Neuronal stem cell (in vitro differentiated cells): ENCODE measurements at regions not wholly inside any gene's neighbourhood (a gene's known extent, or its start where the extent isn't known, plus 50 kb on each side); places are given as distances from the start of the nearest gene placed in this dataset.

Experiments
- DNase-seq: peaks from one replicate; pipeline ENCODE4 v3.0.0-alpha.2; 2013; ENCODE audit warnings: low spot score
- H2AFZ ChIP-seq: one replicate; pipeline ENCODE4 v1.6.1; 2013; ENCODE audit warnings: mild to moderate bottlenecking, low read length, inconsistent platforms
- H2AK5ac ChIP-seq: 2 replicates; pipeline ENCODE4 v1.6.1; 2013; ENCODE audit warnings: low read depth, mild to moderate bottlenecking, inconsistent platforms, low read length, moderate library complexity, mixed read lengths
- H2BK120ac ChIP-seq: 2 replicates; pipeline ENCODE4 v1.6.1; 2013; ENCODE audit warnings: low read depth, mild to moderate bottlenecking, inconsistent platforms, low read length, moderate library complexity, mixed read lengths
- H2BK12ac ChIP-seq: one replicate; pipeline ENCODE4 v1.6.1; 2013; ENCODE audit warnings: low read length, inconsistent platforms
- H2BK15ac ChIP-seq: 2 replicates; pipeline ENCODE4 v1.6.1; 2013; ENCODE audit warnings: mild to moderate bottlenecking, low read length, inconsistent platforms, mixed read lengths
- H2BK5ac ChIP-seq: one replicate; pipeline ENCODE4 v1.6.1; 2013; ENCODE audit warnings: inconsistent platforms, mild to moderate bottlenecking, low read length, moderate library complexity
- H3K14ac ChIP-seq: one replicate; pipeline ENCODE4 v1.6.1; 2013; ENCODE audit warnings: low read length, inconsistent platforms
- H3K18ac ChIP-seq: 2 replicates; pipeline ENCODE4 v1.6.1; 2013; ENCODE audit warnings: low read length, inconsistent platforms
- H3K23ac ChIP-seq: 2 replicates; pipeline ENCODE4 v1.6.1; 2013; ENCODE audit warnings: low read depth, mild to moderate bottlenecking, mixed read lengths, low read length, inconsistent platforms; ENCODE audit not compliant: poor library complexity
- H3K27ac ChIP-seq: replicated peaks from 3 replicates; pipeline ENCODE4 v1.5.1; 2013; ENCODE audit warnings: low read length, inconsistent platforms
- H3K27me3 ChIP-seq, 3 experiments: 2 replicates each; pipeline ENCODE4 v1.6.1; 2013; ENCODE audit warnings: low read length in 3 of 3, mild to moderate bottlenecking in 2 of 3, inconsistent platforms in 1 of 3, low read depth in 1 of 3, mixed read lengths in 1 of 3, moderate library complexity in 1 of 3; ENCODE audit not compliant: control insufficient read depth in 3 of 3, insufficient read depth in 3 of 3
- H3K36me3 ChIP-seq, 2 donors: replicated peaks in 1 of 2; 2 replicates each; pipeline ENCODE4 v1.6.1; 2013; ENCODE audit warnings: low read length in 2 of 2; ENCODE audit not compliant: control insufficient read depth in 2 of 2, insufficient read depth in 2 of 2
- H3K4ac ChIP-seq: 2 replicates; pipeline ENCODE4 v1.6.1; 2013; ENCODE audit warnings: inconsistent platforms, mild to moderate bottlenecking, low read length, moderate library complexity
- H3K4me1 ChIP-seq, 2 donors: 1 replicate in 1 of 2; 2 replicates in 1 of 2; pipeline ENCODE4 v1.6.1; 2013; ENCODE audit warnings: low read length in 2 of 2, low read depth in 1 of 2; ENCODE audit not compliant: control insufficient read depth in 2 of 2, insufficient read depth in 1 of 2
- H3K4me2 ChIP-seq: one replicate; pipeline ENCODE4 v1.6.1; 2013; ENCODE audit warnings: mild to moderate bottlenecking, low read length, inconsistent platforms; ENCODE audit not compliant: insufficient read depth, poor library complexity, severe bottlenecking
- H3K4me3 ChIP-seq, 2 donors: 2 replicates each; pipeline ENCODE4 v1.5.1; 2013; ENCODE audit warnings: low read length in 2 of 2, mild to moderate bottlenecking in 2 of 2, inconsistent platforms in 1 of 2, moderate library complexity in 1 of 2
- H3K79me1 ChIP-seq: one replicate; pipeline ENCODE4 v1.6.1; 2013; ENCODE audit warnings: low read depth, mild to moderate bottlenecking, inconsistent platforms, low read length, moderate library complexity
- H3K9ac ChIP-seq: one replicate; pipeline ENCODE4 v1.6.1; 2013; ENCODE audit warnings: mild to moderate bottlenecking, low read depth, low read length, inconsistent platforms; ENCODE audit not compliant: poor library complexity
- H3K9me3 ChIP-seq, 2 donors: replicated peaks in 1 of 2; 2 replicates each; pipeline versions ENCODE3 to v1.6.1; 2013; ENCODE audit warnings: low read length in 2 of 2, mild to moderate bottlenecking in 2 of 2, inconsistent platforms in 1 of 2, low read depth in 1 of 2, mixed read lengths in 1 of 2, moderate library complexity in 1 of 2; ENCODE audit not compliant: control insufficient read depth in 2 of 2, insufficient read depth in 1 of 2
- H4K8ac ChIP-seq: one replicate; pipeline ENCODE4 v1.6.1; 2013; ENCODE audit warnings: low read depth, mild to moderate bottlenecking, inconsistent platforms, low read length, moderate library complexity
- H4K91ac ChIP-seq: one replicate; pipeline ENCODE4 v1.6.1; 2013; ENCODE audit warnings: low read length, low read depth, mild to moderate bottlenecking, inconsistent platforms; ENCODE audit not compliant: poor library complexity
- WGBS, 2 donors: extraction: QIAGEN DNeasy Blood & Tissue Kit; methylation state at CpG; one replicate each; pipeline ENCODE4 v1.1.7; 2013; ENCODE audit warnings: missing lambda C conversion rate in 2 of 2, mixed read lengths in 1 of 2; ENCODE audit not compliant: insufficient read length in 2 of 2, insufficient replicate concordance in 1 of 2; ENCODE audit errors: extremely low coverage in 2 of 2; 5-methylcytosine and 5-hydroxymethylcytosine counted together

DNA sequence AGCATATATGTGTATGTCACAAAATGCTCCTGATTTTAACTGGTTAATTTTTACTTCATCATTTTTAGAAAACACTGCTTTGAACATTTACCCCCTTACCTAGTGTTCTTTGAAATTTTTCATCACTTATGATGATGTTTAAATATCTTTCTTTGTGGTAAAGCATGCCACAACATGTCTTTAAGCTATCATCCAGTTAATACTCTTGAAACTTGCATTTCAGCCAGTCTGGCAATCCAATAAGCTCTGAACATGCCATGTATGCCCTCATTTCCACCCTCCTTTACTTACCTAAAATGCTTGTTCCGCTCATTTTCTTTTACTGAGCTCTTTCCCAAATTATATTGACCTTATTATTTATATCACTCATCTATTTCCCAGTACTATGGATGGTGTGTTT is 581.2 kb downstream of the RAPGEF2 start:
- H4K91ac ChIP-seq: no peak overlapping the region
- H2BK120ac ChIP-seq: no peak overlapping the region
- H3K9ac ChIP-seq: no peak overlapping the region
- H3K27ac ChIP-seq: no peak overlapping the region
- no peak overlapping the region for H2AFZ ChIP-seq
- H3K23ac ChIP-seq: no peak overlapping the region
- WGBS, 2 donors: no CpG with 5 or more reads among the region's 1 CpG
- no peak overlapping the region for H4K8ac ChIP-seq
- no peak overlapping the region for H3K14ac ChIP-seq
- peaks cover 7 to 23% of the 10 kb centered on the region in 2 donors for H3K4me1 ChIP-seq
- no peaks in the 10 kb centered on the region for H3K27me3 ChIP-seq
- H3K9me3 ChIP-seq: no peaks in the 10 kb centered on the region
- H3K4me2 ChIP-seq: no peak overlapping the region
- H3K36me3 ChIP-seq: no peaks in the 10 kb centered on the region
- H3K18ac ChIP-seq: no peak overlapping the region
- no peaks in the 10 kb centered on the region for H3K79me1 ChIP-seq
- no peak overlapping the region for H3K4me3 ChIP-seq
- H2BK15ac ChIP-seq: no peak overlapping the region
- H2BK5ac ChIP-seq: no peak overlapping the region
- no peak overlapping the region for H2BK12ac ChIP-seq
- H3K4ac ChIP-seq: no peak overlapping the region
- DNase-seq: no peak
- no peak overlapping the region for H2AK5ac ChIP-seq

DNA sequence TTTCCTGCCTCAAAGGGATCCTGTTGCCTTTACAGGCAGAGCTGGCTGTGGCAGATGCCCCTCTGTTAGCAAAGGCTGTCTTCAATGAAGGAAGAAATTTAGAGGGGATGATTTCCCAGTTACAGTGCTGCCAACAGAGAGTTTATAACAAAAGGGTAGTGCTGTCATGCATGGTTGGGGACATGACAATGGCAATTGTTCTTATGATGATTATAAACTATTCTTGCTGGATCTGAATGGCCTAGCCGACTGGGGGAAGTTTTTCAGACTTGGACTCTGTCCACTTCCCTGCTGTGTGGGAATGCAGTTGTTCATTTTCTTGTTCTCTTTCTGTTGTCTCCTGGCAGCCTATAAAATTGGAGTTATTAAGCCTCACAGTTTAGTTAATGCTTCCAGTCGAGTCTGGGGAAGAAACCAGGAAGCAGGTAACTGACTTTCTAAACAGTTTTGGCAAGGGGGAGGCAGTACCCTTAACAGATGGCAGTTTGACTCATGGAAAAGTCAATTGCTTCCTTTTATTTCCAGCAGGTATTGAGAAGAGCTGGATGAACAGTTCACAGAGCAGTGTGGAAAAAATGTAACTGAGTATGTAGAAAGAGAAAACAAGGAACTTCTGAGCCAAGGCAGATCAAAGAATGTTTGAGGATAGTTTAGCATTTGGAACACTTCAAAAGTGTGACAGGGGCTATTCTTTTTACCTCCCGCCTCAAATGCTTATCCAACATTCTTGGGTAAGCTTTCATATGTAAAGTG is 582.6 kb downstream of the RAPGEF2 start:
- Histone ChIP-seq H3K4me3 (no peak overlapping the region), H2BK12ac (no peak overlapping the region), H3K23ac (no peak overlapping the region), H4K8ac (no peak overlapping the region), H3K14ac (no peak overlapping the region), H3K9ac (no peak overlapping the region), H3K27ac (no peak overlapping the region), H4K91ac (no peak overlapping the region), H3K79me1 (no peaks in the 10 kb centered on the region), H2BK5ac (no peak overlapping the region), H2BK15ac (no peak overlapping the region), H3K4me2 (no peak overlapping the region), H3K18ac (no peak overlapping the region), H3K4ac (no peak overlapping the region), H2AK5ac (no peak overlapping the region), H2AFZ (no peak overlapping the region), H3K27me3 (no peaks in the 10 kb centered on the region), H3K36me3 (no peaks in the 10 kb centered on the region), H2BK120ac (no peak overlapping the region), H3K4me1 (peaks cover 6 to 23% of the 10 kb centered on the region in 2 donors), H3K9me3 (no peaks in the 10 kb centered on the region)
- DNase-seq: no peak
- no CpG with 5 or more reads among the region's 3 CpGs for WGBS, 2 donors

- no peaks in the 10 kb centered on the region for H3K79me1 ChIP-seq
- H3K4me1 ChIP-seq: peaks cover 5 to 23% of the 10 kb centered on the region in 2 donors
- H3K36me3 ChIP-seq: no peaks in the 10 kb centered on the region
- no peak overlapping the region for H3K9ac ChIP-seq
- no peak overlapping the region for H4K8ac ChIP-seq
- H3K4me2 ChIP-seq: no peak overlapping the region
- H3K4ac ChIP-seq: no peak overlapping the region
- H2BK120ac ChIP-seq: no peak overlapping the region
- H3K23ac ChIP-seq: no peak overlapping the region
- H3K9me3 ChIP-seq: peaks cover 0 to 3% of the 10 kb centered on the region in 2 donors
- no peak overlapping the region for H2AFZ ChIP-seq
- no peak overlapping the region for H3K18ac ChIP-seq
- H3K4me3 ChIP-seq: no peak overlapping the region
- H3K27ac ChIP-seq: no peak overlapping the region
- no peak for DNase-seq
- H4K91ac ChIP-seq: no peak overlapping the region
- no peak overlapping the region for H2BK5ac ChIP-seq
- no peak overlapping the region for H2BK12ac ChIP-seq
- H2AK5ac ChIP-seq: no peak overlapping the region
- H2BK15ac ChIP-seq: no peak overlapping the region
- H3K14ac ChIP-seq: no peak overlapping the region
- H3K27me3 ChIP-seq: no peaks in the 10 kb centered on the region
These were observed 586.6 kb downstream of the RAPGEF2 start for GRCh38 chr4:159689526-159689925.

GRCh38 chr4:159697322-159698283 is 594.7 kb downstream of the RAPGEF2 start:
- no peak overlapping the region for H2AK5ac ChIP-seq
- no peak overlapping the region for H3K9ac ChIP-seq

More at GRCh38 chr4:159697322-159698283, 594.7 kb downstream of the RAPGEF2 start:
- H3K9me3 ChIP-seq: peaks cover 0 to 5% of the 10 kb centered on the region in 2 donors
- H3K4me3 ChIP-seq: no peak overlapping the region
- no peak for DNase-seq
- no peak overlapping the region for H2BK5ac ChIP-seq
- H4K8ac ChIP-seq: no peak overlapping the region
- no peak overlapping the region for H4K91ac ChIP-seq
- no peaks in the 10 kb centered on the region for H3K27me3 ChIP-seq
- no peak overlapping the region for H2BK12ac ChIP-seq
- peak overlapping the region; percentile 74 for H2AFZ ChIP-seq
- no peaks in the 10 kb centered on the region for H3K79me1 ChIP-seq
- no peak overlapping the region for H3K23ac ChIP-seq
- no CpG with 5 or more reads among the region's 6 CpGs for WGBS, 2 donors
- H2BK120ac ChIP-seq: no peak overlapping the region
- no peak overlapping the region for H3K14ac ChIP-seq
- H3K4ac ChIP-seq: no peak overlapping the region
- H3K27ac ChIP-seq: no peak overlapping the region
- no peak overlapping the region for H2BK15ac ChIP-seq
- H3K4me1 ChIP-seq: no peaks in the 10 kb centered on the region
- no peak overlapping the region for H3K18ac ChIP-seq
- no peak overlapping the region for H3K4me2 ChIP-seq
- H3K36me3 ChIP-seq: no peaks in the 10 kb centered on the region
